HG02938 (cell line): ENCODE measurements at regions not wholly inside any gene's neighbourhood (a gene's known extent, or its start where the extent isn't known, plus 50 kb on each side); places are given as distances from the start of the nearest gene placed in this dataset.
"Not testable (repeated sequence)": the region's sequence is repeated elsewhere in the genome, so short reads cannot be mapped to it uniquely, and the experiment has no call there.

ENCODE experiments used
- ATAC-seq: cut with Tn5 transposase; IDR thresholded peaks from one replicate; pipeline ENCODE4 v1.9.1; 2021; ENCODE audit warnings: mild to moderate bottlenecking, moderate library complexity; ENCODE audit not compliant: unreplicated experiment

GRCh38 chr2:217604527-217605194, 398.1 kb downstream of the TNS1 start:
- no peak for ATAC-seq

- no peak for ATAC-seq
Observed at GRCh38 chr2:217601601-217602000, 401.2 kb downstream of the TNS1 start.

GRCh38 chr2:217599906-217600305, 402.9 kb downstream of the TNS1 start:
- ATAC-seq, result no peak

GRCh38 chr2:217597681-217598080, 405.1 kb downstream of the TNS1 start:
- ATAC-seq, result no peak

GRCh38 chr2:217597145-217597544, 405.6 kb downstream of the TNS1 start:
- ATAC-seq, result no peak

GRCh38 chr2:217593732-217594131, 409.1 kb downstream of the TNS1 start:
- ATAC-seq, result no peak

GRCh38 chr2:217588266-217588665, 414.5 kb downstream of the TNS1 start:
- ATAC-seq, result no peak

- ATAC-seq, result no peak
Observed at GRCh38 chr2:217585362-217585761, 417.4 kb downstream of the TNS1 start.

- not testable (repeated sequence) for ATAC-seq
Observed at GRCh38 chr2:217580407-217580806, 422.4 kb downstream of the TNS1 start.

- no peak for ATAC-seq
Observed at GRCh38 chr2:217573571-217573970, 429.2 kb downstream of the TNS1 start.

- ATAC-seq, result no peak
Observed at GRCh38 chr2:217570394-217570793, 432.4 kb downstream of the TNS1 start.

GRCh38 chr2:217568289-217568971, 434.4 kb downstream of the TNS1 start:
- no peak for ATAC-seq

- ATAC-seq, result no peak
Observed at GRCh38 chr2:217563565-217563964, 439.2 kb downstream of the TNS1 start.

- no peak for ATAC-seq
Observed at GRCh38 chr2:217562871-217563480, 439.8 kb downstream of the TNS1 start.

GRCh38 chr2:217559084-217559483, 443.7 kb downstream of the TNS1 start:
- ATAC-seq, result no peak

- no peak for ATAC-seq
Observed at GRCh38 chr2:217555081-217555876, 447.5 kb downstream of the TNS1 start.

- no peak for ATAC-seq
Observed at GRCh38 chr2:217553679-217554078, 449.1 kb downstream of the TNS1 start.

- no peak for ATAC-seq
Observed at GRCh38 chr2:217553202-217553601, 449.6 kb downstream of the TNS1 start.

GRCh38 chr2:217552081-217552480, 450.7 kb downstream of the TNS1 start:
- no peak for ATAC-seq

- ATAC-seq, result no peak
Observed at GRCh38 chr2:217551252-217551899, 451.4 kb downstream of the TNS1 start.

GRCh38 chr2:217539126-217539525, 463.7 kb downstream of the TNS1 start:
- no peak for ATAC-seq
